GM23338 (cell line): ENCODE measurements at regions not wholly inside any gene's neighbourhood (a gene's known extent, or its start where the extent isn't known, plus 50 kb on each side); places are given as distances from the start of the nearest gene placed in this dataset.
A peak's percentile ranks its signal among the peaks of the same experiment; 100 is the strongest.

Experiments
- ATAC-seq: fragments of 200-7000 bp; cut with Tn5 transposase; 3 replicates; pipeline ENCODE4 v1.9.1; 2020
- DNase-seq: peaks from one replicate; pipeline ENCODE4 v3.0.0-alpha.2; 2015; ENCODE audit warnings: low spot score
- H2AFZ ChIP-seq: fragments of 200-600 bp; sonication (generic); 2 replicates; pipeline ENCODE4 v1.8.0; 2016; ENCODE audit warnings: antibody characterized with exemption, mild to moderate bottlenecking, moderate library complexity
- H3F3A ChIP-seq: fragments of 200-600 bp; sonication (generic); replicated peaks from 2 replicates; pipeline ENCODE4 v1.8.0; 2017; ENCODE audit warnings: antibody characterized with exemption, mixed run types, low read depth
- H3K27ac ChIP-seq: fragments of 200-600 bp; sonication (generic); 2 replicates; pipeline ENCODE4 v1.6.1; 2016; ENCODE audit warnings: low read depth
- H3K27me3 ChIP-seq: fragments of 200-600 bp; sonication (generic); 2 replicates; pipeline ENCODE4 v1.8.0; 2016; ENCODE audit warnings: mild to moderate bottlenecking, mixed run types, moderate library complexity; ENCODE audit not compliant: insufficient read depth
- H3K36me3 ChIP-seq: fragments of 200-600 bp; sonication (generic); 2 replicates; pipeline ENCODE4 v1.8.0; 2016; ENCODE audit warnings: mild to moderate bottlenecking; ENCODE audit not compliant: insufficient read depth
- H3K4me1 ChIP-seq: fragments of 200-600 bp; sonication (generic); 2 replicates; pipeline ENCODE4 v1.8.0; 2016; ENCODE audit warnings: mild to moderate bottlenecking, moderate library complexity; ENCODE audit not compliant: insufficient read depth
- H3K4me2 ChIP-seq: fragments of 200-600 bp; sonication (generic); 2 replicates; pipeline ENCODE4 v1.7.1; 2017; ENCODE audit warnings: mixed run types
- H3K4me3 ChIP-seq: fragments of 200-600 bp; sonication (generic); 2 replicates; pipeline ENCODE4 v1.6.1; 2016; ENCODE audit warnings: mixed run types
- H3K79me2 ChIP-seq: fragments of 200-600 bp; sonication (generic); replicated peaks from 2 replicates; pipeline ENCODE4 v1.8.0; 2017; ENCODE audit warnings: mild to moderate bottlenecking; ENCODE audit not compliant: insufficient read depth
- H3K9me2 ChIP-seq: fragments of 200-600 bp; sonication (generic); 2 replicates; pipeline ENCODE4 v1.8.0; 2017; ENCODE audit not compliant: insufficient read depth
- H4K20me1 ChIP-seq: fragments of 200-600 bp; sonication (generic); replicated peaks from 2 replicates; pipeline ENCODE4 v1.8.0; 2017; ENCODE audit warnings: mild to moderate bottlenecking; ENCODE audit not compliant: insufficient read depth
- H3K27ac Mint-ChIP-seq: 2 replicates; pipeline ENCODE4 v1.8.0; 2020; ENCODE audit warnings: inconsistent platforms, mild to moderate bottlenecking, moderate library complexity, mixed read lengths
- H3K27me3 Mint-ChIP-seq: 3 replicates; pipeline ENCODE4 v1.8.0; 2022; ENCODE audit warnings: low read depth, mild to moderate bottlenecking, moderate library complexity, mixed read lengths, inconsistent platforms; ENCODE audit not compliant: insufficient read depth, poor library complexity
- H3K36me3 Mint-ChIP-seq: 3 replicates; pipeline ENCODE4 v1.8.0; 2021; ENCODE audit warnings: low read depth, mild to moderate bottlenecking, inconsistent platforms, moderate library complexity, mixed read lengths
- H3K4me1 Mint-ChIP-seq: 3 replicates; pipeline ENCODE4 v1.8.0; 2020; ENCODE audit warnings: mild to moderate bottlenecking, inconsistent platforms, mixed read lengths
- H3K4me3 Mint-ChIP-seq: 3 replicates; pipeline ENCODE4 v1.8.0; 2021; ENCODE audit warnings: moderate library complexity, mild to moderate bottlenecking, inconsistent platforms, mixed read lengths
- H3K9me3 Mint-ChIP-seq: 3 replicates; pipeline ENCODE4 v1.8.0; 2020; ENCODE audit warnings: moderate library complexity, mild to moderate bottlenecking, inconsistent platforms, mixed read lengths
- CREB1 ChIP-seq: fragments of 250-450 bp; sonication (Bioruptor Pico); IDR thresholded peaks from 2 replicates; pipeline ENCODE4 v1.5.0; 2020; ENCODE audit warnings: low read depth, mild to moderate bottlenecking, moderate library complexity
- ETS1 ChIP-seq: IDR thresholded peaks from 2 replicates; pipeline ENCODE4 v1.6.1; 2016; ENCODE audit warnings: antibody characterized with exemption
- EZH2 ChIP-seq: fragments of 200-600 bp; sonication (generic); IDR thresholded peaks from one replicate; pipeline ENCODE4 v1.8.0; 2017; ENCODE audit warnings: antibody characterized with exemption, mild to moderate bottlenecking, low read depth; ENCODE audit not compliant: unreplicated experiment
- EZH2phosphoT487 ChIP-seq: fragments of 200-600 bp; sonication (generic); IDR thresholded peaks from one replicate; pipeline ENCODE4 v1.8.1; 2018; ENCODE audit warnings: antibody characterized with exemption; ENCODE audit not compliant: unreplicated experiment
- JUNB ChIP-seq: IDR thresholded peaks from one replicate; pipeline ENCODE4 v1.6.1; 2016; ENCODE audit warnings: antibody characterized with exemption; ENCODE audit not compliant: unreplicated experiment
- NANOG ChIP-seq: IDR thresholded peaks from 2 replicates; pipeline ENCODE4 v1.6.1; 2016; ENCODE audit warnings: antibody characterized with exemption, borderline replicate concordance
- POLR2AphosphoS5 ChIP-seq: IDR thresholded peaks from 2 replicates; pipeline ENCODE4 v1.6.1; 2016; ENCODE audit warnings: antibody characterized with exemption, low read depth
- REST ChIP-seq: IDR thresholded peaks from one replicate; pipeline ENCODE4 v1.6.1; 2018; ENCODE audit warnings: antibody characterized with exemption; ENCODE audit not compliant: unreplicated experiment
- STAT1 ChIP-seq: IDR thresholded peaks from one replicate; pipeline ENCODE4 v1.6.1; 2016; ENCODE audit warnings: antibody characterized with exemption; ENCODE audit not compliant: unreplicated experiment
- ZNF114 ChIP-seq: fragments of 250-450 bp; sonication (Bioruptor Pico); IDR thresholded peaks from 2 replicates; pipeline ENCODE4 v1.5.0; 2020; ENCODE audit warnings: mild to moderate bottlenecking, moderate library complexity
- ZNF331 ChIP-seq: fragments of 250-450 bp; sonication (Bioruptor Pico); IDR thresholded peaks from 2 replicates; pipeline ENCODE4 v1.5.0; 2020; ENCODE audit warnings: low read depth, mild to moderate bottlenecking, moderate library complexity
- TF ChIP-seq, protein P1 (sequence below), 2 experiments: fragments of 200-600 bp in 1 of 2; sonication (generic) in 1 of 2; conservative IDR thresholded peaks; 2 replicates each; pipeline versions ENCODE4 v1.5.1 to v1.6.1; 2016 to 2017; ENCODE audit warnings: antibody characterized with exemption in 2 of 2, low read depth in 2 of 2, mild to moderate bottlenecking in 2 of 2, moderate library complexity in 1 of 2
- TF ChIP-seq, protein P2 (sequence below): fragments of 250-450 bp; sonication (Bioruptor Pico); IDR thresholded peaks from 2 replicates; pipeline ENCODE4 v1.5.0; 2020; ENCODE audit warnings: mild to moderate bottlenecking, moderate library complexity

- TF ChIP-seq, protein P1, sequence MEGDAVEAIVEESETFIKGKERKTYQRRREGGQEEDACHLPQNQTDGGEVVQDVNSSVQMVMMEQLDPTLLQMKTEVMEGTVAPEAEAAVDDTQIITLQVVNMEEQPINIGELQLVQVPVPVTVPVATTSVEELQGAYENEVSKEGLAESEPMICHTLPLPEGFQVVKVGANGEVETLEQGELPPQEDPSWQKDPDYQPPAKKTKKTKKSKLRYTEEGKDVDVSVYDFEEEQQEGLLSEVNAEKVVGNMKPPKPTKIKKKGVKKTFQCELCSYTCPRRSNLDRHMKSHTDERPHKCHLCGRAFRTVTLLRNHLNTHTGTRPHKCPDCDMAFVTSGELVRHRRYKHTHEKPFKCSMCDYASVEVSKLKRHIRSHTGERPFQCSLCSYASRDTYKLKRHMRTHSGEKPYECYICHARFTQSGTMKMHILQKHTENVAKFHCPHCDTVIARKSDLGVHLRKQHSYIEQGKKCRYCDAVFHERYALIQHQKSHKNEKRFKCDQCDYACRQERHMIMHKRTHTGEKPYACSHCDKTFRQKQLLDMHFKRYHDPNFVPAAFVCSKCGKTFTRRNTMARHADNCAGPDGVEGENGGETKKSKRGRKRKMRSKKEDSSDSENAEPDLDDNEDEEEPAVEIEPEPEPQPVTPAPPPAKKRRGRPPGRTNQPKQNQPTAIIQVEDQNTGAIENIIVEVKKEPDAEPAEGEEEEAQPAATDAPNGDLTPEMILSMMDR (conservative IDR thresholded peaks at IDR 0.05; ENCODE audit: low read depth in 2 of 2): no peak
- no peak for TF ChIP-seq JUNB
Measured at GRCh38 chr5:126366199-126366560, 57.0 kb upstream of the GRAMD2B start (continued).

DNA sequence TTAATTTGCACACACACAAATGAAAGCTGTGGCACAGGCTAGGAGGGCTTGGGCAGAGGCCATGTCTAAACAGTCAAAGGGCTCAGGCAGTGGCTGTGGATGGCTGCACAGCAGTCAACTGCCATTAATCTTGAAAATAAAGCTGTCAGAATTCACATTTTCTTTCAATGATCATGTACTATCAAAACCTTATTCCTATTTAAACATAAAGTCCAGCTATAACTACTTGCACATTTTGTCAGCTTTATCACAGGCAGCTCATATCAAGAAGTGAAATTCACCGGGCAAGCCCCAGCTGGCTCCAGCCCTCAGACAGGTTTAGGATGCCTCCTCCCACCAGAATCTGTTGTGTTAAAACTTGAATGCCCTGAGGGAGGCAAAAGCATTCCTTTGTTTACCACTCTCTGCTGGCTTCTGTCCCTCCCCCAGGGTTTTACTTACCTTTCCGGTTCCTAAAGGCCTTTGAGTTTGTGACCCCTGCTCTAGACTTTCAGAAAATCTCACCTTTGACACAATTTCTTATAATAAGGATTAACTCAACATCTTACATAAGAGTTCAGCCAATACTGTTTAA, 54.9 kb upstream of the GRAMD2B start:
- Mint-ChIP-seq H3K4me1 (peaks cover 51% of the 10 kb centered on the region), H3K27me3 (peaks cover 3% of the 10 kb centered on the region), H3K27ac (peak overlapping the region; percentile 67; the same call in 1 of the 2 replicates), H3K9me3 (no peaks in the 10 kb centered on the region), H3K36me3 (no peaks in the 10 kb centered on the region), H3K4me3 (0 out of 3 replicates have a peak overlapping the region, but pooled peaks have one; percentile 4)
- H3K4me1 ChIP-seq: peaks cover 53% of the 10 kb centered on the region
- DNase-seq (peak; percentile 88), ATAC-seq (peak; percentile 94)
- no peak overlapping the region for H2AFZ ChIP-seq
- no peaks in the 10 kb centered on the region for H3F3A ChIP-seq
- no peak overlapping the region for H3K4me3 ChIP-seq
- H3K79me2 ChIP-seq: no peaks in the 10 kb centered on the region
- peak overlapping the region; percentile 67 for H3K27ac ChIP-seq
- no peaks in the 10 kb centered on the region for H3K9me2 ChIP-seq
- H4K20me1 ChIP-seq: no peaks in the 10 kb centered on the region
- H3K4me2 ChIP-seq: peak overlapping the region; percentile 56
- H3K36me3 ChIP-seq: peaks cover 3% of the 10 kb centered on the region; the same call in 1 of the 2 replicates
- no peaks in the 10 kb centered on the region for H3K27me3 ChIP-seq
- TF ChIP-seq EZH2phosphoT487 (no peak), POLR2AphosphoS5 (no peak), CREB1 (no peak), JUNB (no peak), EZH2 (no peak), ETS1 (no peak), STAT1 (no peak), ZNF114 (CRISPR knock-in tag) (no peak), ZNF331 (CRISPR knock-in tag) (no peak), NANOG (no peak), REST (no peak)
- TF ChIP-seq, protein P2, sequence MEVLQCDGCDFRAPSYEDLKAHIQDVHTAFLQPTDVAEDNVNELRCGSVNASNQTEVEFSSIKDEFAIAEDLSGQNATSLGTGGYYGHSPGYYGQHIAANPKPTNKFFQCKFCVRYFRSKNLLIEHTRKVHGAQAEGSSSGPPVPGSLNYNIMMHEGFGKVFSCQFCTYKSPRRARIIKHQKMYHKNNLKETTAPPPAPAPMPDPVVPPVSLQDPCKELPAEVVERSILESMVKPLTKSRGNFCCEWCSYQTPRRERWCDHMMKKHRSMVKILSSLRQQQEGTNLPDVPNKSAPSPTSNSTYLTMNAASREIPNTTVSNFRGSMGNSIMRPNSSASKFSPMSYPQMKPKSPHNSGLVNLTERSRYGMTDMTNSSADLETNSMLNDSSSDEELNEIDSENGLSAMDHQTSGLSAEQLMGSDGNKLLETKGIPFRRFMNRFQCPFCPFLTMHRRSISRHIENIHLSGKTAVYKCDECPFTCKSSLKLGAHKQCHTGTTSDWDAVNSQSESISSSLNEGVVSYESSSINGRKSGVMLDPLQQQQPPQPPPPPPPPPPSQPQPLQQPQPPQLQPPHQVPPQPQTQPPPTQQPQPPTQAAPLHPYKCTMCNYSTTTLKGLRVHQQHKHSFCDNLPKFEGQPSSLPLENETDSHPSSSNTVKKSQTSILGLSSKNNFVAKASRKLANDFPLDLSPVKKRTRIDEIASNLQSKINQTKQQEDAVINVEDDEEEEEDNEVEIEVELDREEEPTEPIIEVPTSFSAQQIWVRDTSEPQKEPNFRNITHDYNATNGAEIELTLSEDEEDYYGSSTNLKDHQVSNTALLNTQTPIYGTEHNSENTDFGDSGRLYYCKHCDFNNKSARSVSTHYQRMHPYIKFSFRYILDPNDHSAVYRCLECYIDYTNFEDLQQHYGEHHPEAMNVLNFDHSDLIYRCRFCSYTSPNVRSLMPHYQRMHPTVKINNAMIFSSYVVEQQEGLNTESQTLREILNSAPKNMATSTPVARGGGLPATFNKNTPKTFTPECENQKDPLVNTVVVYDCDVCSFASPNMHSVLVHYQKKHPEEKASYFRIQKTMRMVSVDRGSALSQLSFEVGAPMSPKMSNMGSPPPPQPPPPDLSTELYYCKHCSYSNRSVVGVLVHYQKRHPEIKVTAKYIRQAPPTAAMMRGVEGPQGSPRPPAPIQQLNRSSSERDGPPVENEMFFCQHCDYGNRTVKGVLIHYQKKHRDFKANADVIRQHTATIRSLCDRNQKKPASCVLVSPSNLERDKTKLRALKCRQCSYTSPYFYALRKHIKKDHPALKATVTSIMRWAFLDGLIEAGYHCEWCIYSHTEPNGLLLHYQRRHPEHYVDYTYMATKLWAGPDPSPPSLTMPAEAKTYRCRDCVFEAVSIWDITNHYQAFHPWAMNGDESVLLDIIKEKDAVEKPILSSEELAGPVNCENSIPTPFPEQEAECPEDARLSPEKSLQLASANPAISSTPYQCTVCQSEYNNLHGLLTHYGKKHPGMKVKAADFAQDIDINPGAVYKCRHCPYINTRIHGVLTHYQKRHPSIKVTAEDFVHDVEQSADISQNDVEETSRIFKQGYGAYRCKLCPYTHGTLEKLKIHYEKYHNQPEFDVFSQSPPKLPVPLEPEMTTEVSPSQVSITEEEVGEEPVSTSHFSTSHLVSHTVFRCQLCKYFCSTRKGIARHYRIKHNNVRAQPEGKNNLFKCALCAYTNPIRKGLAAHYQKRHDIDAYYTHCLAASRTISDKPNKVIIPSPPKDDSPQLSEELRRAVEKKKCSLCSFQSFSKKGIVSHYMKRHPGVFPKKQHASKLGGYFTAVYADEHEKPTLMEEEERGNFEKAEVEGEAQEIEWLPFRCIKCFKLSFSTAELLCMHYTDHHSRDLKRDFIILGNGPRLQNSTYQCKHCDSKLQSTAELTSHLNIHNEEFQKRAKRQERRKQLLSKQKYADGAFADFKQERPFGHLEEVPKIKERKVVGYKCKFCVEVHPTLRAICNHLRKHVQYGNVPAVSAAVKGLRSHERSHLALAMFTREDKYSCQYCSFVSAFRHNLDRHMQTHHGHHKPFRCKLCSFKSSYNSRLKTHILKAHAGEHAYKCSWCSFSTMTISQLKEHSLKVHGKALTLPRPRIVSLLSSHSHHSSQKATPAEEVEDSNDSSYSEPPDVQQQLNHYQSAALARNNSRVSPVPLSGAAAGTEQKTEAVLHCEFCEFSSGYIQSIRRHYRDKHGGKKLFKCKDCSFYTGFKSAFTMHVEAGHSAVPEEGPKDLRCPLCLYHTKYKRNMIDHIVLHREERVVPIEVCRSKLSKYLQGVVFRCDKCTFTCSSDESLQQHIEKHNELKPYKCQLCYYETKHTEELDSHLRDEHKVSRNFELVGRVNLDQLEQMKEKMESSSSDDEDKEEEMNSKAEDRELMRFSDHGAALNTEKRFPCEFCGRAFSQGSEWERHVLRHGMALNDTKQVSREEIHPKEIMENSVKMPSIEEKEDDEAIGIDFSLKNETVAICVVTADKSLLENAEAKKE (CRISPR knock-in tag): no peak
